Stimulated activated CD4-positive, alpha-beta T cell treated with anti-CD3 and anti-CD28 coated beads, Interleukin-4, amount 100 ng/mL, for 1 hour (primary cell): ENCODE measurements at regions not wholly inside any gene's neighbourhood (a gene's known extent, or its start where the extent isn't known, plus 50 kb on each side); places are given as distances from the start of the nearest gene placed in this dataset.
A peak's percentile ranks its signal among the peaks of the same experiment; 100 is the strongest.

ENCODE experiments used
- DNase-seq: peaks from one replicate; pipeline ENCODE4 v3.0.0-alpha.2; 2020

DNA sequence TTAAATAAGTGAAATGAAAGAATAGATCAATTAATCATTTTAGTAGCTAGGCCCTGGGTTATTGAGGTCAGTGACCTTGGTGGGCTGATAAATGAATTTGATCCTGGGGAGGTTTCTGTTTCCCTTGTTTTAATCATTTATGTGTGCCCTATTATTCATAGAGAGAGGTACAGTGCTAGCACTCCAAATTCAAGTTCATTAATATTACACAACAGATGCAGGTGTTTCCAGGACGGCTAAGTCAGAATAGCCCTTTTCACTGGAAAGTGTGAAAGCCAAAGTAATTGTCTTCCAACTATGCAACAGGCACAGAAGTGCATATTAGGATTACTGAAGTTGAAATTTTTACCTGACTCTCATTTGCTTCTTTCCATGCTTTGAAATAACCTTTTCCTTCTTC, 61.7 kb upstream of the SGK1 start:
- no peak for DNase-seq

DNA sequence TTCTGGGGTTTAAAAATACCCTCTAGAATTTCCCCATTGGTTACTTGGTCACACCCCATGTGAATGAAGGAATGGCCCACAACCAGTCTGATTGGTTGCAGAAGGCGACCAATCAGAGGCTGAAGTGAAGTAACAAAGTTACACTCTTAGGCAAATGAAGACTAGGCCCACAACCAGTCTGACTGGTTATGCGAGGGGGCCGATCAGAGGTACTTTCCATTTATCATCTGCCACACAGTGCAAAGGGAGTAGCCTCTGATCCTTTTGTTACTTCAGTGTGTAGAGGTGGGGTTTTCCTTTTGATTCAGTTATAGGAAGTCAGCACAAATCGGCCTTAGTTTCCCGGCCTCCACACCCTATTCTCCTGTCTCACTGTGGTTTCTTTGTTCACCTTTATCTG, 61.2 kb upstream of the SGK1 start:
- peak; percentile 26 for DNase-seq

DNA sequence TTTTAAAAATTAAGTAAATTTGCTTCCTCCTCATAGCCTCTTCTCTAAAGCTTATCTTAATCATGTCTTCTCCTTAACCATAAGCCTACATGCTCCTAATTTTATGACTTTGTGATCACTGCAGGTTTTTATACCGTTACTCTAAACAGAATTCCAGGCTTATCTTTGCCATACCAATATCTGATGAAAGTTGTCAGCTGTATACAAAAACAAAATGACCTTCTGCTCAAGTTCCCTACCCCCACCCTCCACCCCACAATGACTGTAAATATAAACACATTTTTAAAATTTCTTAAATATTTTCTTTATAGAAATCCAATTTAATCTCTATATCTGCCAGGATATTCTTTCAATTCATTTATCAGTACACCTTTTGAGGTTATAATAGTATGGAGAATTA, 60.5 kb upstream of the SGK1 start:
- DNase-seq = no peak

- no peak for DNase-seq
Measured at GRCh38 chr6:134376785-134377184, 58.9 kb upstream of the SGK1 start.

DNA sequence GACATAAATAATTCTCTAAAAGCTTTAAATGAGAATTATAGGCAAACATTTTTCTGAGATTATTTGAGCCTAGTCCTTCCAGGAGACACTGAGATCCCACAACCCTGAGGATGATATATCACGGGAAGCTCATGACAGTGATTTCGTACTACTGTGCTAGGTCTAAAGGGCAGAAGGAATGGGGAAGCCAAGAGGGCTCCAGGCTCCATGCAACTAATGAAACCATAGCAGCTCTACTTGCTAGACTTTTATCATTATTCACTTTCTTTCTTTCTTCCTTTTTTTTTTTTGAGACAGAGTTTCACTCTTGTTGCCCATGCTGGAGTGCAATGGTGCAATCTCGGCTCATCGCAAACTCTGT, 57.3 kb upstream of the SGK1 start:
- DNase-seq = no peak

GRCh38 chr6:134374491-134375219, 56.7 kb upstream of the SGK1 start:
- DNase-seq = no peak

DNA sequence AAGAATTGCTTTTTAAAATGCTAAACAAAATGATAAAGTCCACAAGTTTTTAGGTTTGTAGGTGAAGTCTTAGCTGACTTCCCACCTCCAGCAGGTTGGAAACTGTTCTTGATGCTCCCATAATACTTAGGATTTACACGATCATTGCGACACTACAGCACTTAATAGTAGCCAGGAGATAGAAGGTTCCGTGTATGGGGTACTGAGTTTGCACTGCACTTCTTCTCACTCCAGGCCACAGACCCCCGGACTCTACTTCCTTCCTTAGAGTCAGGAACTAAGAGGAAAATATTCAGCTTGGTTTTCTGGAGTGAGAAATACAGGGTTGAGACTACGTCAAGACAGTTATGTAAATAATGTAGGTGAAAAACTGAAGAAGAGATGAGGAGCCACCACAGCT, 56.1 kb upstream of the SGK1 start:
- no peak for DNase-seq

DNA sequence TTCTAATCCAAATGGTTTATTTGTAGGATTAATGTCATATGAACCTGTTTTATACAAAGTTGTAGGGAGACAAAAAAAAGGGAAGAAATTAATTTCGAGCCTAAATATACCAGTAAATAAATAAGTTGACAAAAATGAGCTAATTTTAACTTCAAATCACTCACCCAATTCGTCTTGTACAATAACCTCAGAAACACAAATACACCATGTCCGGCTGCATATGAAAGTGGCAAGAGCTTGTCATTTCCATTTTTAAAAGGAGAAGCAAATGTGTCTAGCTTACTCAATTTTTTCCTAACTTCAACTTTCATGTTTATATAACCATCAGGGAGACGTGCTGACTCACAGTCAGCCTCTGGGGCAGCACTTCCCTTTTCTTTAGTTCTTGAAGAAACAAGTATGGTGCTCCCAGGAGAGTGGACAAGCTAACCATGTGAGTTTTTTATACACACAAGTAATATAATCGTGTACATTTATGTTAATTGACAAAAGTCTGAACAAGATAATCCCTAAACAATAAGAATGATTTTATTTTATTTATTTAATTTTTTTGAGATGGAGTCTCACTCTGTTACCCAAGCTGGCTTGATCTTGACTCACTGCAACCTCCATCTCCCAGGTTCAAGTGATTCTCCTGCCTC, 55.5 kb upstream of the SGK1 start:
- no peak for DNase-seq

DNA sequence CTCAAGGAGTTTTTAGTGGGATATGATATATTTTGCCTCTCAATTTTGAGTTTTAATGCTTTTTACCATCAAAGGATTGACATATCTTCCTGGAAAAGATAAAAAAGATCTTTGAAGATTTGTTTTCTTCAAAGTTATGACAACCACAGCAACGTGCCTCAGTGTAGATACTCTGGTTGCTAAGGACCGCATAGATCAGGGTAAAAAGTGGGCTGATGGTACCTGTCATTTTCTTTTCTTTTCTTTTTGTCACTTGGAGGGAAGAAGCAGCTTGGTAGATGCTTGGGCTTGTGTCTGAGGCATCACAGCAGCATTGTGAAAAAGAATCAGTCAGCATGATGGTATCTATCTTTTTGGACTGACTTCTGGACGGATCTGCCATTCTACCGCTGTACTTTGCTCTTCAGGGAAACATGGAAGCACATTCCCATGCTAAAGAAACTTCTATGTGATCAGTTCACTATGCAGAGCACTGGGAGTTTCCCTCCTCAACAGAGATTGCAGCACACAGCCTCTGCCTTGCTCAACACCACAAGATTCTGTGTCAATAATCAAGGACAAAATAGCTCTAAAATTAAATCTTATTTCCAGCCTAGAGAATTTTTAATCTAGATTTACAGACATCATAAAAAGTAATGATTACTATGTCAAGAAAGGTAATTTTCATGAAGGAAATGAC, 54.8 kb upstream of the SGK1 start:
- DNase-seq = no peak

DNA sequence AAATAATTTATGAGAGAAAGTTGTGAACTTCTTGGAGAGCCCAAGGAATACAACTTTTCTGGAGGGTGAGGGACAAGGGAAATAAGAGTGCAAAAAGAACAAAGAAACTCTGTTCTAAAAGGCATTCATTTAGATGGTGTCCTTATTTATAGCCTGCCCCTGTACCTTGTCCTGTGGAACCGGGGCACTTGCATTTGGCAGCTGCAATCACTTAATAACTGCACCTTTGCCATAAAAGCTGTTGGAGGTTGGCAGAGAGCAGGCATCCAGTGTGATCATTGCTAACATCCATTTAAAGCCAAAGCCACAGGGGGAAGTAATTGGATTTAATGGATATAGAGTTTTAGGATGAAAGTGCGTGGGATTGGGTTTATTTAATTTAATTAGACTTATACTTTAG, 50.8 kb upstream of the SGK1 start:
- no peak for DNase-seq
